NCI-H526 treated with DMSO at 0.1 percent for 48 hours (cell line): ENCODE measurements at regions not wholly inside any gene's neighbourhood (a gene's known extent, or its start where the extent isn't known, plus 50 kb on each side); places are given as distances from the start of the nearest gene placed in this dataset.

ENCODE experiments used
- DNase-seq: peaks from one replicate; lab custom pipeline; 2025; lab: John Stamatoyannopoulos, UW

DNA sequence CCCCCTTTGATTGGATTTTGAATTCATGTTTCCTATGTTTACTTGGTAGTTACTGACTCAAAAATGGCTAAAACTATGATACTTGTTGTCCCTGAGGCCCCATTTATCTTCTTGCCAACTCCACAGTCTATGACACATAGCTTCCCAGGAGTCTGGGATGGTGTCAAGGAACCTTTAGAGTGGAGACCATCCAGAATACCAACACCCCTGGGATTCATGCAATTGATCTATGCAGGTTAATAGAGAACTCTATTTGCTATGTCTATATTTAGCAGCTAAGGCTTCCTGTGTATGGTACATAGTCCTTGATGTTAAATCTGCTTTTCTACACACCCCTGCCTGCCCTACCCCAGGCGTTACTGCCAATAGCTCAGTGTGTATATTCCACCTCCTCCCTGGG is 218.5 kb upstream of the HDAC4 start:
- no peak for DNase-seq

DNA sequence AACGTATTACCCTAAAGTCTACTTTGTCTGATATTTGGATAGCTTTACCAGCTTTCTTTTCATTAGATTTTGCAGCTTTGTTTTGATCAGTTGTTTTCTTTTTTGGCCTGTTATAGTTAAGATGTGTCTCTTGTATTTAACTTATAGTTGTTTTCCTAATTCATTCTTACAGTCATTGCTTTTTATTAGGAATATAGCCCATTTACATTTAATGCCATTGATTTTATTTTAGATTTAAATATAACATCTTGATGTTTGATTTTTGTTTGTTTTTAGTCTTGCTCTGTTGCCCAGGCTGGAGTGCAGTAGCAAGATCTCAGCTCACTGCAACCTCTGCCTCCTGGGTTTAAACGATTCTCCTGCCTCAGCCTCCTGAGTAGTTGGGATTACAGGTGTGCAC is 215.9 kb upstream of the HDAC4 start:
- DNase-seq: no peak

DNA sequence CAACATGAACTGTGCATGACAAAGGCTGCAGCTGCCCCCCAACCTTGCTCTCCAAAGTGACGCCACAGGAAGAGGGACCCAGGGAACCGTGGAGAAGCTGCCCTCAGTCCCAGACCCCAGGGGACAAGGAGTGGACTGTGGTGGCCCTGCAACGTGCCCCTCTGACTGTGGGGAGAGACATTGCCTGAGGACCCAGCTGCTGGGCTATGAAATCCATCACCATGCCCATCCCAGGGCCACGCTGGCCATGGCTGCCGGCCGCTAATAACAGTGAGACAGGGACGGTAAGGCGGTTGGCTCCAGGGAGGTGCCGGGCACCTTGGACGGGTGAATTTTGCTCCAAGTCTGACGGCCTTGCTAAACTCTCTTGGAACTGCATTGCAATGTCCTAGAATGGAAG is 211.3 kb upstream of the HDAC4 start:
- no peak for DNase-seq

DNA sequence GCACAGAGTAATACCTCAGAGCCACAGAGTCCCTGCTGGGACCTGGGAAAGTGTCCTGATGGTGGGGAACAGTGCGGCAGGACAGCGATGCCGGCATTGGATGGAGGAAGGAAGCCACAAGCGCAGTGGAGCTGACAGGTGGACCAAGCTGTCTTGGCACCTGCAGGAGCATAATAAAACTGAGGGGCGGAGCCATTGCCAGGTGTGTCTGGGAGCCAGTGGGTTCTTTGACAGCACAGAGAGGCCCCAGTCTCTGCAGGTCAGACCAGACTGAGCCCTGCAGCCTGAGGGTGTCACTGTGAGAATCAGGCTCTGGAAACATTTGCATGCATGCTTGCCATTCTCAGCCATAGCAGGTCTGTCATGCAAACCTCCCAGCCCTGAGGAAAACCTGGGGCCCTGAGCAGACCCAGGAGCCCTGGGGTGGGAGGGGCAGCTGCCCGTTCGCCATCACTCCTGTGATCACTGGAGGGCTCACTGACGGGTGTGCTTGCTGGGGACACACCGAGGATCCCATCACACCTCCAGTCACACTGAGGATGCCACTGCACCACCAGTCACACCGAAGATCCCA is 210.5 kb upstream of the HDAC4 start:
- DNase-seq: peak; percentile 94

DNA sequence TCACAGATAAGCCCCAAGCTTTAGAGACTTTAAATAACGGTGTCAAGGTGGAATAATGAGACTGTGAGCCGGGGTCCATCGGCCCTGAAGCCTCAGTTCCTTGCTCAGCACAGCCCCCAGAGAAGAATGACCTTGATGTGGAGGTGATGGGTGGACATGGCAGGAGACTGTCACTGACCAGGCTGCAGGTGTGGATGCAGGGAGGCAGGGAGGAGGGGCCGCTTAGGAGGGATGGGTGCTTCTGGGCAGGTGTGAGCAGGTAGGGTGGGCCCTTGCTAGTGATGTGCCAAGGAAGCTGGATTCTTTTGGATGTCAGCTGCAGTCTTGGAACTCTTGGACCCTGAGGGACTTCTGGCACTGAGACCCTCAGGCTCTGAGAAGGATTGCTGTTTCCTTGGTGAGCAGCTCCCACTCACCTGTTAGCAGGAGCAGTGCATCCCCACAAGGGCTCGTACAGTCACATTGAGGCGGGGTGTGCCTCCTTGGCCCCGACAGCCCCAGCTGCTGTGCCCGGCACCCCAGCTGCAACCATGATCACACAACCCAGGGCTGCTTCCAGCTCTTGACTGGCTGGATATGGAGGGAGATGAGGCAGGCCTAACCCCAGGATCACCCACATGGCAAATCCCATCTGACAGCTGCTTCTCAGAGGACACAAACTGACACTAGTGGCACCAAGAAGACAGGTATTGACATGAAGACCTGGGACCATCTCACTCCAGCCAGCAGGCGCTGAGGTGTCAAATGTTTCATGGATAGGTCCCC is 209.8 kb upstream of the HDAC4 start:
- no peak for DNase-seq

DNA sequence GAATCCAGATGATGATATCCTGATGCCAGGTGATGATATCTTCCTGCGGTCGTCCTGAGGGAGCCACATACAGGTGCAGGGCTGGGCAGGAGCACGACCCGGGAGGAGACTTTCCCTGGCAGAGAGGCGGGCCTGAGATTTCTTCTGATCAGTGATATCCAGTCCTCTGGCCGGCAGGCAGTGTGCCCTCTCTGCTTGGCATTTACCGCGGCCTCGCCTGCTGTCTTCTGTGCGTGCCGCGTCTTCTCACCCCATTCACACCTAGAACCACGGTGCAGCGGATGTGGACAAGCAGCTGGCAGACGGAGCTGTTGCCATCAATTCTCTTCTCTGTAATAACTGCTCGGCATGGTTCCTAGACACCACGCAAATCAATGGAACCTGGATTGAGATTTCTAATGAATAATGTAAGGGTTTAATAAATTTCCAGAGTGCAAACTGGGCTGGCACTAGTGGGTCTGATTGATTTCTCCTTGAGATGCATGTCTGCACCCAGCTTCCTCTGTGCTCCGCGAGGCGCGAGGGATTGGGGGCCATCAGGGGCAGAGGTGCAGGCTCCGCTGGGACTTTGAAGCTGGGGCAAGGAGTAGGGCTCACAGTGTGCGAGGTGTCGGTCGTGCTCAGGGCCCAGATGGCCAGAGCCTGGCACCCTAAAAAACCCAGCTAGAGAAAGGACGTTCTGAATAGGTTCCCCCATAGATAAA is 208.9 kb upstream of the HDAC4 start:
- DNase-seq: no peak

DNA sequence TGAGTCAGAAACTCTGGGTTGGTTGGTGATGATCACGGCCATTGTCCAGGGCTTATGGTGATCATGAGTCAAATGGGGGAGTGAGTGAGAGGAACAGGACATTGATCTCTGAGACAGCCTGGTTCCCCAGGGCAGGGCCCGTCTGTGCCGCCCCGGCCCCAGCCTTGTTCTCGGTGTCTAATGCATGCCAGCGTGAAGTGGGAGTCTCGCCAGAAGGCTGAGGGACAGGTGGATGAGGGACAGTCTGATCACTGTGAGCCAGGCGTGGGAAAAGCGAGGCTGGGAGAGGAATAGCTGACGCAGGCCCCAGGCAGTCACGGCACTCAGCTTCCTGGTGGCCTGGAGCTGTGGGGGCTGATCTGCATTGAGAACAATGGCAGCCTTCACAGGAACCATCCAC is 208.3 kb upstream of the HDAC4 start:
- DNase-seq: no peak

DNA sequence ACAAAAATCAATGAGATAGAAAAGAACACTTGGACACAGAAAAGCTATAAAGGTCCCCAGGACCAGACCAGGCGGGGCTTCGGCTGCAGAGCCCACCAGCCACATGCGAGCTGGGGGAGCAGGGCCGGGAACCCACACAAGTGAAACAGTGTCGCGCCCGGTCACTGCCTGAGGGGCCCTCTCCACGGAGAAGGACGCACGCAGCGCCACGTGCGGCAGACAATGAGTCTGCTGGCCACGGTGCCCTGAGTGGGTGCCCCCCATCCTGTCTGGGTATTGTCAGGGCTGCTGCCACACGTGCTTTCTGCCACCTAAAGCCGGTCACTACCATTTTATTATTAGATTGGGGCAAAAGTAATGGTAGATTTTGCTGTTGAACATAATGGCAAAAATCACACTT is 207.9 kb upstream of the HDAC4 start:
- DNase-seq: no peak

DNA sequence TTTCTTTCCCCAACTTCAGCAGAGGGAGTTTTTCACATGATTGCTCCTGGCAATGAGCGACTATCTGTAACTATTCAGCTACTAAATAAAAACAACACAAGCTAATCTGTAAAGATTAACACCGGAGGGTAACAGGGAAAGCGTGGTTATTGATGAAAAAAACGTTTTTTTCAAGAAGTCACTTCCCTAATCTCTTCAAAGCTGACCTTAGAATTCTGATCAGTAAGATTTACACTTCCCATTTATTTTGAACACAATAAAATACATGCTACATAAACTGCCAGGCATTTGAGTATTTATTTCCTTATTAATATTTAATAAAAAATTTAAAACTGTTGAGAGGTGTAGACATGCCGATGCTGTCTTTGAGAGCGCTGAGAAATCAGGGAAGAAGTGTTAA is 207.4 kb upstream of the HDAC4 start:
- DNase-seq: no peak

DNA sequence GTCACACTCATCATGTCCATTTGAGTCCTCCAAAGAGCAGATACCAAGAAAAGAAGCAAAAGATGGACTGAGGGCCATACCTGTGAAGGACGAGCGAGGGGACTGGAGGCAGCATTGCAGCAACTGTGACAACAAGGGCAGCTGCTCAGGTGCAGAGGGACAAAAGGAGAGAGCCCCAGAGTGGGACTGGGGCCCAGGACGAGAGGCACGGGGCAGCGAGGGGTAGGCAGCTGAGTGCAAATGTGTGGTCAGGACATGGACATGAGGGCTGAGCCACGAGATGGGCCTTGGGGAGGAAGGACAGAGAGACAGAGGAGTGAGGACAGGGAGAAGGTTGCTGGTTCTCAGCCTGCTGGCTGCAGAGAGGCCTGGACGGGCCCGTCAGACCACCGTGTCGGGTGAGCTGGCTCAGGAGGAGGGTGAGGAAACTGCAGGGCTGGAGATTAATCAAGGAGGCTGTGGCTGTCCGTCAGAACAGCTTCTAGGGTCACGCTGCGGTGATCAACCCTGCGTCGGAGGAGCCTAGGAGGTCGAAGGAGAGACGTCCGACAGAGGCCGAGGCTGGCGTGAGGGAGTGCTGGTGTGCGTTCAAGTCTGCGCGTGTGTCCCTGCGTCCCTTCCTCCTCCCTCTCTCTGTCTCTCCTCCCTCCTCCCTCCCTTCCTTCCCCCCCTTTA is 206.8 kb upstream of the HDAC4 start:
- DNase-seq: no peak

DNA sequence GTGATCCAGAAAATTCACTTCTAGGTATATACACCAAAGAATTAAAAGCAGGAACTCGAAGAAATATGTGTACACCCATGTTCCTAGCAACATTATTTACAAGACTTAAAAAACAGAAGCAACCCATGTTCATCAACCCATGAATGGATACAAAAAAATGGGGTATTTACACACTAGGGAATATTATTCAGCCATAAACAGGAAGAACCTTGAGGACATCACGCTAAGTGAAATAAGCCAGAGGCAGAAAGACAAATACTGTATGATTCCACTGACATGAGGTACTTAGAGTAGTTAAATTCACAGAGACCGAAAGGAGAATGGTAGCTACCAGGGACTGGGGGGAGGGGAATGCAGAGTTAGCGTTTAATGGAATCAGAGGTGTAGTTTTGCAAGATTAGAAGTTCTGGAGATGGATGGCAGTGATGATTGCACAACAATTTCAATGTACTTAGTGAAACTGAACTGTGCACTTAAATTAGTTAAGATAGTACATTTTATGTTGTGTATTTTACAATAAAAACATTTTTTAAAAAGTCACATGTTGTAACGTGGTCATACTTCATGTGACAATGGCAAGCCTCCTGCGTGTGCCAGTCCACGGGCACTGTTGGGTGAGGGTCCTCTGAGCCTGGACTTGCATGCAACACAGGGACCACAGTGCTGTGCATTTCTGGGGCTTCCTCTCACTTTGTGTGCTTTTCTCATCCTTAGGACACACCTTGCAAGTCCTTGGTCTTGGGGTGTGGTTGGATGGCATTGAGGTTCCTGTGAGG is 206.1 kb upstream of the HDAC4 start:
- no peak for DNase-seq

DNA sequence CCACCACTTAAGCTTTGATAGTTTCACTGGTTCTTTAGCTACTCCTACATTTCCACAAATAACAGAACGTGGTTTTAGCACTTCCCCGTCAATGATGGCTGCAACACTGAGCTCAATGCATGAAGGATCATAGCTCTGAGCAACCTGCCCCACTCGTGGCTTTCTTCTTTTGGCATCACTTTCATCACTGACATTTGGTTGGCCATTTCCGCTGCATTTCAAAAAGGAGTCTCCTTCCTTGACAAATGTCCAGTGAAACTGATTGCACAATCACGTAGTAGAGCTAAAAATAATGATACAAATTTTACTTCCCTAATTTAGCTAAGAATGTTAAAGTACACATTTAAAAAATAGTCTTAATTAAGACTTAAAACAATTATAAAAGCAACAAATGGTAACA is 205.2 kb upstream of the HDAC4 start:
- no peak for DNase-seq

DNA sequence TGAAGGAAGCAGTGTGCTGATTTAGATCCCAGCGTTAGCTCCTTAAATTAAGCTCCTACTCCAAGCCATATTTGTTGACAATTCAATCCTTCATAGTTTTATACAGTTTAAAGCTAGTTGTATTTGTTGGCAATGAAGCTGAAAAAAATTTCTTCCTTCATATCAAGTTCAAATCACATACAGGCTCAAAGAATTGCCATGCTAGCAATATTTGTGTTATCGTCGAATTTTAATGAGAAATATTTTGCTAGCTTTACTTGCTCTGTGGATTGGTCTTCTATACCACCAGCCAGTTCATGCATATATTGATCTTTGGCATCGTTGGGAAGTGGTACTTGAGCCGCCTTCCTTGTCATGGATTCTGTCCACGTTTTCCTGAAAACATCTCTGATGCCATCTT is 204.6 kb upstream of the HDAC4 start:
- no peak for DNase-seq

DNA sequence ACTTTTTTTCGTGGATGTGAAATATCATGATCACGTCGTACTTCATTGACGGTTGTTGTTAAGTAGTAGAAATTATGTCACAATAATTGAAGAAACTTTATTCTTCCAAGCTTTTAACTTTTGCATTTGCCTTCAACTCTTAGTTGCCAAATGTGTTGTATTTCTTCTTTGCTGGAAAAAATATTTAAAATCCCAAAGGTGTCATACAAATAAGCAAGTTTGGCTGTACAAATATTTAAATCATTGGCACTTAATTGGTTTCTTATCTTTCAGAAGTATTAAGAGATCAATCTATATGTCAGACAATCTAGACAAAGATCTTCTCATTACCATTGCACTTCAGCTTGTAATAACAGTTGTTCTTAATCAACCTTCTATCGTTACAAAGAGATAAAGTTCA is 204.0 kb upstream of the HDAC4 start:
- no peak for DNase-seq

DNA sequence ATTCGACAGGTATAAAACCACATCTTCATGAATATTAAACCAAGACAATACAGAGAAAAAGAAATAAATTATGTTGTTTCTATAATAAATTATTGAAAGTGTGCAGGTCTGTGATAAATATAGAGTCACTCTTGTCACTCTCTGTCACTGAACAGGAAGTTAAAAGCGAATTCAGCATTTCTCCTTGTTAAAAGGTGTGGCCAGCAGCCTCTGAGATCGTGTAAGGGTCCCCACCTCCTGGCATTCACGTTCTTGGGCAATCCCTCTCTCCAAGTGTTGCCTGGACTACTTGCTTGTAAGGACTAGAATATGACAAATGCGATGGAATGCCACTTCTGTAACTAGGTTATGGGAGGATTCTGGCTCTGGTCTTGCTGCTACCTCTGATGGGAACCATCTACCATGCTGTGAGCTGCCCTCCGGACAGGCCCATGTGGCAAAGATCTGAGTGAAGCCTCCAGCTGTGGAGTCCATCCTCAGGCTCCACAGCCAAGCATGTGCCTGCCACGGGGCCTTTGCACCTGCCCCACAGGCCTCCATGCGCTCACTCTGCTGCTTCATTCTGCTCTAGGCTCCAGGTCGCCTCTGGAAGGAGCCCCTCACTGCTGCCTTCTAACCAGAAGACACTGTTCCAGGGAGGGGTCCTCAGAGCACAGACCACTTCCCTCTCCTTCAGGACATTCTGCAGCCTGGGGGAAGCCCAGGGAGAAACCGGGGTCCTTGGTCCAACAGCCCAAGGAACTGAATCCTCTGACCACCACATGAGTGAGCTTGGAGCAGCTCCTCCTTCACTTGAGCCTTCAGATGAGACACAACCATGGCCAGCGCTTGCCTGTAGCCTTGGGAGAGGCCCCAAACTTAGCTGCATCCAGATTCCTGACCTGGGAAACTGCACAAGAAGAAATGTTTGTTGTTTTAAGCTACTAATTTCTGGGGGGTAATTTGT is 202.9 kb upstream of the HDAC4 start:
- no peak for DNase-seq

DNA sequence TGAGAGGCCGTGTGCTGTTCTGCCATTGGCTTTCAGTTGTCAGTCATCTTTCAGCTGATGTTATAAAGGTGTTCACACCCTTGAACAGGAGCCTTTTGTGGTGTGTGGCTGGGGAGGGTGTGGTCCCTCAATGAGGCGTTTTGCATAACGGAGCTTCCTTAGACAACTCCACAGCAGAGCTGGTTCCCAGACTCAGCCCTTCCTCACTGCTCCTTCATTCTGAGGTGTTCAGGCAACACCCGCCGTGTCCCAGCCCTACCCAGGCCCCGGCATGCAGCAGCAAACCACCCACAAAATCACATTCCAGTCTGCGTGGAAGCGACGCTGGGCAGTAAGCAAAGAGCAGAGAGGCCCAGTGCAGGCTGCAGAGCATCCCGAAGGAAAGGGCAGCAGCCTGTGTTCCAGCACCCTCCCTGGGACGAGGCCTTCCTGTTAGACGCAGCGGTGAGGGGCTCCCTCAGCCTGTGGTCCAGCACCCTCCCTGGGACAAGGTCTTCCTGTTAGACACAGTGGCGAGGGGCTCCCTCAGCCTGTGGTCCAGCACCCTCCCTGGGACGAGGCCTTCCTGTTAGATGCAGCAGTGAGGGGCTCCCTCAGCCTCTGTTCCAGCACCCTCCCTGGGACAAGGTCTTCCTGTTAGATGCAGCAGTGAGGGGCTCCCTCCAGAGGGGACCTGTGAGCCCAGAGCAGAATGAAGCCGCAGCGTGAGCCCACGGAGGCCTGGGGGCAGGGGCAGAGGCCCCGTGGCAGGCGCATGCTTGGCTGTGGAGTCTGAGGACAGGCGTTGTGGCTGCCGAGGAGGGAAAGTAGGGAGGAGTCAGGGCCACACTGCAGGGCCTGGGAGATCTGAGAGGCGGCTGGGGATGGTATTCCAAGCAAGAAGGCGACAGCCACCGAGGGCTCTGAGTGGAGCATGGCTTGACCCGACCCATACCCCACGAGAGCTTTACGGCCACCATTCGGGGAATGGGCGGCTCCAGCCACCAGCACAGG is 201.8 kb upstream of the HDAC4 start:
- DNase-seq: peak; percentile 92

DNA sequence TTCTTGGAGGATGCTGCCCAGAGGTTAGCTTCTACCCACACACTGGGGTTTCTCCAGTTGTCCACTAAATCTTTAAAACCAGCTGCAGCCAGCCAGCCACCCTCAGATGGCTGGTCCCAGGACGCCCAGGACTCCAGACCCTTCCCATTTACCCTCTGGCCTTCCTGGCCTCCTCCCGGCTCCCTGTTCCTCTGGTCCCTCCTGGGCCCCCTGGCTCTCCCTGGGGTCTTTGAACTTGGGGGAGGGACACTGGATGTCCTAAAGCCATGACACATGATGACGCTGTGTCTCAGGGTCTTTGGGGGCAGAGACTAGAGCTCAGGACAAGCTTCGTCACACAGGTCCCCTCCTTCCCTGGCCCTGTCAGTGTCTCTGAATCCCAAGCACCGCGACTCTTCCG is 201.1 kb upstream of the HDAC4 start:
- DNase-seq: no peak

DNA sequence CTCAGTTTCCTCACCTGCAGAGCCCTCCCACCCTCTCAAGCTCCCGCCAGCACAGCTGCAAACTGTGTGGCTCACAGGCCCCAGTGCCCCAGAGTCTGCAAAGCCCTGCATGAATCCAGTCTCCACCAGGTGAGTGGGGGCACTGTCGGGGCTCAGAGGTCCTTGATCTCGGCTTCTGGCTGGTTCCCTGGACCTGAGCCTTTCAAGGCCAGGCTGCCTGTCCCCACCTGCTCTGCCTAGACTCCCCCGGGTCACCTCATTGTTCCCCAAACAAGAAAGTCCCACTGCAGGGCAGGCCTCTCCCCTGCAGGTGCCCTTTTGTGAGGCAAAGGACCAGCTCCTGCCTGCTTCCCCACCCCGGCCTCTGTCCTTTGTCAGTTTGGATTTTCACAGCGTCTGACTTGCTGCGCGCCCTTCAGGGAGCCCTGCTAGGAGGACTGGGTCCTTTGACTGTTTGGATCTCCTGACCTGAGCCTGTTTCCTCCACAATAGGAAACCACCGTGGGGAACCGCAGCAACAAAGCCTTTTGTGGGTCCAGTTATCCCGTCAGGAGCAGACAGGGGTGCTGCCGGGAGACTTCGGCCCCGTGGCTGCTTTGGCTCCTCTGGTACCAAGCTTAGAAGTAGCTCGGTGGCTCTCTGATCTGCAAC is 200.5 kb upstream of the HDAC4 start:
- no peak for DNase-seq

DNA sequence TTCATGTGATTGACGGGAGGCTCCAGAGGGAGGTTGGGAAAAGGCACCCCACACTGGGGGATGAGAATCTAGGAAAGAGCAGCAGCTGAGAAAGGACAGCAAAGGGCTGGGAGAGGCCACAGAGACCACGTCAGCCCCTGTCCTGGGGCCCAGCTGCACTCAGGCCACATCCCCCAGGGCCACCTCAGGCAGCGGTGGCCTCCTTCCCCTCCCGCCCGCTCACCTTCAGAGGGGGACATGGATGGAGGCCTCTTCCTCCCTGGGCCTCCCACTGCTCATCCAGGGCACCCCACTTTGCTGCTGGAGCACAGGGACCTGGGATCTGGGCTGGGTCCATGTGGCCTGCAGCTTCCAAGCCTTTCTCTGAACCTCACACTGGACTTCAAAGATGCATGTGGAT is 199.8 kb upstream of the HDAC4 start:
- no peak for DNase-seq
